NCI-H1092 (cell line): ENCODE measurements at regions not wholly inside any gene's neighbourhood (a gene's known extent, or its start where the extent isn't known, plus 50 kb on each side); places are given as distances from the start of the nearest gene placed in this dataset.

Source experiments
- DNase-seq: peaks from one replicate; lab custom pipeline; 2025; lab: John Stamatoyannopoulos, UW

- DNase-seq = no peak
Measured at GRCh38 chr3:3629911-3630310, 169.3 kb upstream of the LRRN1 start.

GRCh38 chr3:3628676-3629328 lies 170.4 kb upstream of the LRRN1 start:
- DNase-seq = no peak

GRCh38 chr3:3627114-3627513 lies 172.1 kb upstream of the LRRN1 start:
- DNase-seq = no peak

GRCh38 chr3:3625544-3626271 lies 173.5 kb upstream of the LRRN1 start:
- DNase-seq = no peak

- no peak for DNase-seq
Measured at GRCh38 chr3:3619815-3620214, 179.4 kb upstream of the LRRN1 start.

GRCh38 chr3:3618623-3619022 lies 180.6 kb upstream of the LRRN1 start:
- no peak for DNase-seq

GRCh38 chr3:3615533-3615932 lies 183.7 kb upstream of the LRRN1 start:
- no peak for DNase-seq

- DNase-seq = no peak
Measured at GRCh38 chr3:3610581-3611298, 188.5 kb upstream of the LRRN1 start.

- no peak for DNase-seq
Measured at GRCh38 chr3:3606321-3606720, 192.9 kb upstream of the LRRN1 start.

- DNase-seq = no peak
Measured at GRCh38 chr3:3605226-3605625, 194.0 kb upstream of the LRRN1 start.

- no peak for DNase-seq
Measured at GRCh38 chr3:3603351-3603750, 195.9 kb upstream of the LRRN1 start.

GRCh38 chr3:3600665-3601340 lies 198.4 kb upstream of the LRRN1 start:
- DNase-seq = no peak

- DNase-seq = no peak
Measured at GRCh38 chr3:3599016-3599415, 200.2 kb upstream of the LRRN1 start.

- DNase-seq = no peak
Measured at GRCh38 chr3:3594986-3595385, 204.2 kb upstream of the LRRN1 start.

GRCh38 chr3:3589715-3590130 lies 209.5 kb upstream of the LRRN1 start:
- DNase-seq = no peak

GRCh38 chr3:3587647-3587972 lies 211.6 kb upstream of the LRRN1 start:
- no peak for DNase-seq

GRCh38 chr3:3586843-3587646 lies 212.2 kb upstream of the LRRN1 start:
- DNase-seq = no peak

- DNase-seq = no peak
Measured at GRCh38 chr3:3586336-3586735, 212.9 kb upstream of the LRRN1 start.

GRCh38 chr3:3579658-3580057 lies 219.6 kb upstream of the LRRN1 start:
- DNase-seq = no peak

- DNase-seq = no peak
Measured at GRCh38 chr3:3578718-3579117, 220.5 kb upstream of the LRRN1 start.

- DNase-seq = no peak
Measured at GRCh38 chr3:3577823-3578222, 221.4 kb upstream of the LRRN1 start.

GRCh38 chr3:3573341-3573740 lies 225.9 kb upstream of the LRRN1 start:
- no peak for DNase-seq
